Hepatocyte (in vitro differentiated cells): ENCODE measurements at regions not wholly inside any gene's neighbourhood (a gene's known extent, or its start where the extent isn't known, plus 50 kb on each side); places are given as distances from the start of the nearest gene placed in this dataset.

Experiments used
- CTCF ChIP-seq: fragments of 200-600 bp; sonication (generic); IDR thresholded peaks from 2 replicates; pipeline ENCODE4 v1.5.1; 2016; ENCODE audit warnings: antibody characterized with exemption, mild to moderate bottlenecking; ENCODE audit not compliant: poor library complexity
- EZH2 ChIP-seq: fragments of 200-600 bp; sonication (generic); IDR thresholded peaks from 2 replicates; pipeline ENCODE4 v1.6.1; 2016; ENCODE audit warnings: antibody characterized with exemption, mild to moderate bottlenecking, borderline replicate concordance

- TF ChIP-seq CTCF (no peak), EZH2 (no peak)
Observed at GRCh38 chr4:14596028-14596427, 406.3 kb upstream of the CPEB2 start.
